ENCODE measurements at regions not wholly inside any gene's neighbourhood (a gene's known extent, or its start where the extent isn't known, plus 50 kb on each side); places are given as distances from the start of the nearest gene placed in this dataset.

DNA sequence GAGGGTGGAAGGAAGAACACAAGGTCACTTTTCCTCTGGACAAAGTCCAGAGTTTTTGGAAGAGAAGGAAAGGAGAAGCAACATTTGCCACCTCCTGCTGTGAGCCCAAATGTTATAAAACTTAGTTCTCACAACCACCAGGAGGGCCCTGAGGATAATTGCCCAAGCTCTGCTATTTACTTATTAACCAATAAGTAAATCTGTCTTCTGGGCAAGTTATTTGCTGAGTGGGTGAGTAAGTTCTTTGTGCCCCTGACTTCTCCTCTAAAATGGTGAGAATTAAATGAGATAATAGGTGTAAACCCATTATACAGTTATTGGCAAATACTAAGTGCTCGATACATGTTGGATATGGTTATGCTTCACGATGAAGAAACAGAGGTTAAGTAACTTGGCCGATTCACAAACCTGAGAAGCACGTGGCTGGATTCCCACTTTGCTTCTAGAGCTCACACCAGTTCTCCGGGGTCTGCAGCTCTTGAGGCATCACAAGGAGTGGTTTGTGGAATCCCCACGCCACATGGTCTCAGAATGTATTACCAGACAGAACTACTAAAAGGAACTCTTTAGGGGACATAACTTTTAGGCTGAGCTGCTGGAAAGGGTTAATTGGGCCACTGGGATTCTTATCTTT lies 164.1 kb downstream of the MYCN start (continued):
- TF ChIP-seq, protein P1, sequence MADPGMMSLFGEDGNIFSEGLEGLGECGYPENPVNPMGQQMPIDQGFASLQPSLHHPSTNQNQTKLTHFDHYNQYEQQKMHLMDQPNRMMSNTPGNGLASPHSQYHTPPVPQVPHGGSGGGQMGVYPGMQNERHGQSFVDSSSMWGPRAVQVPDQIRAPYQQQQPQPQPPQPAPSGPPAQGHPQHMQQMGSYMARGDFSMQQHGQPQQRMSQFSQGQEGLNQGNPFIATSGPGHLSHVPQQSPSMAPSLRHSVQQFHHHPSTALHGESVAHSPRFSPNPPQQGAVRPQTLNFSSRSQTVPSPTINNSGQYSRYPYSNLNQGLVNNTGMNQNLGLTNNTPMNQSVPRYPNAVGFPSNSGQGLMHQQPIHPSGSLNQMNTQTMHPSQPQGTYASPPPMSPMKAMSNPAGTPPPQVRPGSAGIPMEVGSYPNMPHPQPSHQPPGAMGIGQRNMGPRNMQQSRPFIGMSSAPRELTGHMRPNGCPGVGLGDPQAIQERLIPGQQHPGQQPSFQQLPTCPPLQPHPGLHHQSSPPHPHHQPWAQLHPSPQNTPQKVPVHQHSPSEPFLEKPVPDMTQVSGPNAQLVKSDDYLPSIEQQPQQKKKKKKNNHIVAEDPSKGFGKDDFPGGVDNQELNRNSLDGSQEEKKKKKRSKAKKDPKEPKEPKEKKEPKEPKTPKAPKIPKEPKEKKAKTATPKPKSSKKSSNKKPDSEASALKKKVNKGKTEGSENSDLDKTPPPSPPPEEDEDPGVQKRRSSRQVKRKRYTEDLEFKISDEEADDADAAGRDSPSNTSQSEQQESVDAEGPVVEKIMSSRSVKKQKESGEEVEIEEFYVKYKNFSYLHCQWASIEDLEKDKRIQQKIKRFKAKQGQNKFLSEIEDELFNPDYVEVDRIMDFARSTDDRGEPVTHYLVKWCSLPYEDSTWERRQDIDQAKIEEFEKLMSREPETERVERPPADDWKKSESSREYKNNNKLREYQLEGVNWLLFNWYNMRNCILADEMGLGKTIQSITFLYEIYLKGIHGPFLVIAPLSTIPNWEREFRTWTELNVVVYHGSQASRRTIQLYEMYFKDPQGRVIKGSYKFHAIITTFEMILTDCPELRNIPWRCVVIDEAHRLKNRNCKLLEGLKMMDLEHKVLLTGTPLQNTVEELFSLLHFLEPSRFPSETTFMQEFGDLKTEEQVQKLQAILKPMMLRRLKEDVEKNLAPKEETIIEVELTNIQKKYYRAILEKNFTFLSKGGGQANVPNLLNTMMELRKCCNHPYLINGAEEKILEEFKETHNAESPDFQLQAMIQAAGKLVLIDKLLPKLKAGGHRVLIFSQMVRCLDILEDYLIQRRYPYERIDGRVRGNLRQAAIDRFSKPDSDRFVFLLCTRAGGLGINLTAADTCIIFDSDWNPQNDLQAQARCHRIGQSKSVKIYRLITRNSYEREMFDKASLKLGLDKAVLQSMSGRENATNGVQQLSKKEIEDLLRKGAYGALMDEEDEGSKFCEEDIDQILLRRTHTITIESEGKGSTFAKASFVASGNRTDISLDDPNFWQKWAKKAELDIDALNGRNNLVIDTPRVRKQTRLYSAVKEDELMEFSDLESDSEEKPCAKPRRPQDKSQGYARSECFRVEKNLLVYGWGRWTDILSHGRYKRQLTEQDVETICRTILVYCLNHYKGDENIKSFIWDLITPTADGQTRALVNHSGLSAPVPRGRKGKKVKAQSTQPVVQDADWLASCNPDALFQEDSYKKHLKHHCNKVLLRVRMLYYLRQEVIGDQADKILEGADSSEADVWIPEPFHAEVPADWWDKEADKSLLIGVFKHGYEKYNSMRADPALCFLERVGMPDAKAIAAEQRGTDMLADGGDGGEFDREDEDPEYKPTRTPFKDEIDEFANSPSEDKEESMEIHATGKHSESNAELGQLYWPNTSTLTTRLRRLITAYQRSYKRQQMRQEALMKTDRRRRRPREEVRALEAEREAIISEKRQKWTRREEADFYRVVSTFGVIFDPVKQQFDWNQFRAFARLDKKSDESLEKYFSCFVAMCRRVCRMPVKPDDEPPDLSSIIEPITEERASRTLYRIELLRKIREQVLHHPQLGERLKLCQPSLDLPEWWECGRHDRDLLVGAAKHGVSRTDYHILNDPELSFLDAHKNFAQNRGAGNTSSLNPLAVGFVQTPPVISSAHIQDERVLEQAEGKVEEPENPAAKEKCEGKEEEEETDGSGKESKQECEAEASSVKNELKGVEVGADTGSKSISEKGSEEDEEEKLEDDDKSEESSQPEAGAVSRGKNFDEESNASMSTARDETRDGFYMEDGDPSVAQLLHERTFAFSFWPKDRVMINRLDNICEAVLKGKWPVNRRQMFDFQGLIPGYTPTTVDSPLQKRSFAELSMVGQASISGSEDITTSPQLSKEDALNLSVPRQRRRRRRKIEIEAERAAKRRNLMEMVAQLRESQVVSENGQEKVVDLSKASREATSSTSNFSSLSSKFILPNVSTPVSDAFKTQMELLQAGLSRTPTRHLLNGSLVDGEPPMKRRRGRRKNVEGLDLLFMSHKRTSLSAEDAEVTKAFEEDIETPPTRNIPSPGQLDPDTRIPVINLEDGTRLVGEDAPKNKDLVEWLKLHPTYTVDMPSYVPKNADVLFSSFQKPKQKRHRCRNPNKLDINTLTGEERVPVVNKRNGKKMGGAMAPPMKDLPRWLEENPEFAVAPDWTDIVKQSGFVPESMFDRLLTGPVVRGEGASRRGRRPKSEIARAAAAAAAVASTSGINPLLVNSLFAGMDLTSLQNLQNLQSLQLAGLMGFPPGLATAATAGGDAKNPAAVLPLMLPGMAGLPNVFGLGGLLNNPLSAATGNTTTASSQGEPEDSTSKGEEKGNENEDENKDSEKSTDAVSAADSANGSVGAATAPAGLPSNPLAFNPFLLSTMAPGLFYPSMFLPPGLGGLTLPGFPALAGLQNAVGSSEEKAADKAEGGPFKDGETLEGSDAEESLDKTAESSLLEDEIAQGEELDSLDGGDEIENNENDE (IDR thresholded peaks at IDR 0.05; ENCODE audit: insufficient replicate concordance, low read length): no peak
- TF ChIP-seq ASH2L (IDR thresholded peaks at IDR 0.05; ENCODE audit: low read length) (no peak), SP4 (IDR thresholded peaks at IDR 0.05; ENCODE audit: low read length) (no peak), GABPA (IDR thresholded peaks at IDR 0.05; ENCODE audit: borderline replicate concordance, insufficient read depth, low read length) (no peak), TEAD4 (IDR thresholded peaks at IDR 0.05; ENCODE audit: low read depth, low read length) (no peak), E2F6 (IDR thresholded peaks at IDR 0.05) (peak; percentile 77; the same call in 1 of the 2 replicates), SAP30 (IDR thresholded peaks at IDR 0.05; ENCODE audit: insufficient read depth, insufficient replicate concordance, low read length) (no peak), TBP (IDR thresholded peaks at IDR 0.05; ENCODE audit: low read depth, low read length) (no peak), CREB1 (IDR thresholded peaks at IDR 0.05) (no peak), POLR2A (IDR thresholded peaks at IDR 0.05; ENCODE audit: control extremely low read depth in 1 of 2, low read depth in 2 of 2, low read length in 2 of 2) (peak in 1 of 2 experiments; percentile 10; a peak in 1 of 3 replicates)

Data from H1 (cell line).